HFFc6 (cell line): ENCODE measurements at regions not wholly inside any gene's neighbourhood (a gene's known extent, or its start where the extent isn't known, plus 50 kb on each side); places are given as distances from the start of the nearest gene placed in this dataset.

Experiments used
- DNase-seq: peaks from one replicate; pipeline ENCODE4 v3.0.0-alpha.2; 2018
- H3K27ac Mint-ChIP-seq: 2 replicates; pipeline ENCODE4 v1.8.0; 2020; ENCODE audit warnings: mild to moderate bottlenecking, mixed read lengths
- H3K27me3 Mint-ChIP-seq: 2 replicates; pipeline ENCODE4 v1.8.0; 2021; ENCODE audit warnings: mild to moderate bottlenecking, moderate library complexity, mixed read lengths; ENCODE audit not compliant: insufficient read depth
- H3K36me3 Mint-ChIP-seq: 2 replicates; pipeline ENCODE4 v1.8.0; 2021; ENCODE audit warnings: low read depth, mixed read lengths
- H3K4me1 Mint-ChIP-seq: 2 replicates; pipeline ENCODE4 v1.8.0; 2020; ENCODE audit warnings: low read depth, mixed read lengths
- H3K4me3 Mint-ChIP-seq: 2 replicates; pipeline ENCODE4 v1.8.0; 2020; ENCODE audit warnings: mild to moderate bottlenecking, moderate library complexity, mixed read lengths
- H3K9me3 Mint-ChIP-seq: 2 replicates; pipeline ENCODE4 v1.8.0; 2020; ENCODE audit warnings: mild to moderate bottlenecking, mixed read lengths
- TF ChIP-seq, protein P1 (sequence below): fragments of 200-600 bp; sonication (generic); IDR thresholded peaks from 2 replicates; pipeline ENCODE4 v1.5.0; 2021; ENCODE audit warnings: antibody characterized with exemption, mild to moderate bottlenecking

DNA sequence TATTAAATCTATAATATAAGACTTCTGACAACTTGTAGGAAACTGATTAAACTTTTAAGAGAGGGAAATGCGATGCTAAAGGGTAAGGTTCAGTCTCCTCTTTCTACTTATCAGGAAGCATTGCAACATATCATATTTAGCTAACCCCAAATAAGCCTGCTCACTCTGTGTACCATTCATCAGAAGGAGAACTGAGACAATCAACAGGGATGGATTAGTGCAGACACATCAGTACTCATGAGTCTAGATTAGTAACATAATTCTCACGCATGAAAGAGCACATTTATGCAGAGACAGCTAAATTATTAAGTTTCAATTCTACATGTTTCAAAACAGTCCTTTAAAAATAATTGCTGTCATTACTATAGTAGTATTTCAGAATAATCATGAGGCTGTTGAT is 354.2 kb upstream of the ZWINT start:
- no peaks in the 10 kb centered on the region for H3K4me1 Mint-ChIP-seq
- no peaks in the 10 kb centered on the region for H3K27me3 Mint-ChIP-seq
- TF ChIP-seq, protein P1, sequence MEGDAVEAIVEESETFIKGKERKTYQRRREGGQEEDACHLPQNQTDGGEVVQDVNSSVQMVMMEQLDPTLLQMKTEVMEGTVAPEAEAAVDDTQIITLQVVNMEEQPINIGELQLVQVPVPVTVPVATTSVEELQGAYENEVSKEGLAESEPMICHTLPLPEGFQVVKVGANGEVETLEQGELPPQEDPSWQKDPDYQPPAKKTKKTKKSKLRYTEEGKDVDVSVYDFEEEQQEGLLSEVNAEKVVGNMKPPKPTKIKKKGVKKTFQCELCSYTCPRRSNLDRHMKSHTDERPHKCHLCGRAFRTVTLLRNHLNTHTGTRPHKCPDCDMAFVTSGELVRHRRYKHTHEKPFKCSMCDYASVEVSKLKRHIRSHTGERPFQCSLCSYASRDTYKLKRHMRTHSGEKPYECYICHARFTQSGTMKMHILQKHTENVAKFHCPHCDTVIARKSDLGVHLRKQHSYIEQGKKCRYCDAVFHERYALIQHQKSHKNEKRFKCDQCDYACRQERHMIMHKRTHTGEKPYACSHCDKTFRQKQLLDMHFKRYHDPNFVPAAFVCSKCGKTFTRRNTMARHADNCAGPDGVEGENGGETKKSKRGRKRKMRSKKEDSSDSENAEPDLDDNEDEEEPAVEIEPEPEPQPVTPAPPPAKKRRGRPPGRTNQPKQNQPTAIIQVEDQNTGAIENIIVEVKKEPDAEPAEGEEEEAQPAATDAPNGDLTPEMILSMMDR = no peak
- H3K27ac Mint-ChIP-seq = no peak overlapping the region
- H3K36me3 Mint-ChIP-seq = no peaks in the 10 kb centered on the region
- no peak for DNase-seq
- peaks cover 13% of the 10 kb centered on the region for H3K9me3 Mint-ChIP-seq
- H3K4me3 Mint-ChIP-seq = no peak overlapping the region

DNA sequence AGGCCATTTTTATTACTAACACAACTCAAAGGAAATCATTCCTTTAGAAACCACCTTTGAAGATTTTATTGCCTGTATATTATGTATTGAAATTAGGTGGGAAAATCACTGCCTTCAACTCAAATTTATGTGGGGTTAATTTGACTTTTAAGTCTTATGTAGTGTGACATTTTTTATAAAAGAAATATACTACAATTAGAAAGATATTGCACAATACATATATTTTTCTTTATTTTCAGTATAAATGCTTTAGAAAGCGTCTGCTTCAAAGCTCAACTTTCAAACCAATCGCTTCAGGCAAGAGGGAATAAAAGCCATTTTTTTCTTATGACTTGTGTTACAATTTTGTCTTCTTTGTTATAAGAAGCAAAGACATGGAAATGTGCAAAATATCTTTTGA is 337.4 kb upstream of the ZWINT start:
- no peaks in the 10 kb centered on the region for H3K4me1 Mint-ChIP-seq
- TF ChIP-seq, protein P1 = no peak
- peaks cover 14% of the 10 kb centered on the region for H3K9me3 Mint-ChIP-seq
- no peak for DNase-seq
- H3K36me3 Mint-ChIP-seq = no peaks in the 10 kb centered on the region; the same call in 1 of the 2 replicates
- no peak overlapping the region for H3K27ac Mint-ChIP-seq
- H3K4me3 Mint-ChIP-seq = no peak overlapping the region
- no peaks in the 10 kb centered on the region for H3K27me3 Mint-ChIP-seq

DNA sequence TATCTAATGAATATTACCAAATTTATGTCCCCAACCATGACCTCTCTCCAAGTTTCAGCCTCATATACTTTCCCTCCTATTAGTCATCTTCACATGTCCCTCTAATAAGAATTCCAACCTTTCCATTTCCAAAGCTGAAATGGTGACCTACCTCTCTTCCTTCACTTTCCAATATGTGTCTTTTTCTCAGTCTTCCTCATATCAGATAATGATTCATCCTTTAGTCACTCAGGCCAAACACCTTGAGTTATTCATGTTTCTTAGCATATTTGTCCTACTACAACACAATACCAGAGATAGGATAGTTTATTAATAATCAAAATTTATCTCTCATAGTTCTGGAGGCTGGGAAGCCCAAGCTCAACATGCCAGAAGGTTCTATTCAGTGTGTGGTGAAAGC is 318.5 kb upstream of the ZWINT start:
- Mint-ChIP-seq H3K27ac (no peak overlapping the region), H3K27me3 (no peaks in the 10 kb centered on the region), H3K9me3 (peaks cover 38% of the 10 kb centered on the region), H3K4me3 (no peak overlapping the region), H3K4me1 (no peaks in the 10 kb centered on the region), H3K36me3 (no peaks in the 10 kb centered on the region)
- TF ChIP-seq, protein P1 = no peak
- DNase-seq = no peak

DNA sequence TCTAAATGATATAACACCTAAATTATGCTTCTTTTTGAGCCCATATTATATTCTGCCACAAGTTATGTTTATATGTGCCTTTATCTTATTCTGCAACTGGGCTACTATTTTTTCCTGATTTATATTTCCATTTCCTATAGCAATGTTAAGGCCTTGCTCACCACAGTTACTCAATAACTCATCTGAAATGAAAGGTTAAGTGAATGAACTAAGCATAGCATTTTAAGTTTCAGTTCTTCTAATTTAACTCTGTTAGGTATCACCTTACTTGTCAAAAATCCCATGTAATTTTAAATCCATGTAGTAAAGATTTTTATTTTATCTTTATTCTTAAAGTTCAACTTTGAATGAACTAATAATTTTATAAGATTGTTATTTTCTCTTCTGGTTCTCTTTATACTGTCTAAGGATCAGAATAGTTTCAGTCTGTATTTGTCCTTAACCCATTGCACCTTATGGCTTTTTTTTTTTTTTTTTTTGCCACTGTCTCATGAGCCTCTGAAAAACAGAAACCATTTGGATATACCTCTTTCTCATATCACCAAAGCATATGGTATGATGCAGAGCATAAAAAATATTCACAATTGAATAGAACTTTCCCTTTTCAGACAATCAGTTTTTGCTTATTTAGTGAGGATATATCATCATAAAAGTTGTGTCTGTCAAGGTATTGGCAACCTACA is 301.8 kb upstream of the ZWINT start:
- TF ChIP-seq, protein P1 = no peak
- Mint-ChIP-seq H3K9me3 (peaks cover 19% of the 10 kb centered on the region), H3K36me3 (no peaks in the 10 kb centered on the region), H3K27me3 (no peaks in the 10 kb centered on the region), H3K27ac (no peak overlapping the region), H3K4me3 (no peak overlapping the region), H3K4me1 (no peaks in the 10 kb centered on the region)
- no peak for DNase-seq

DNA sequence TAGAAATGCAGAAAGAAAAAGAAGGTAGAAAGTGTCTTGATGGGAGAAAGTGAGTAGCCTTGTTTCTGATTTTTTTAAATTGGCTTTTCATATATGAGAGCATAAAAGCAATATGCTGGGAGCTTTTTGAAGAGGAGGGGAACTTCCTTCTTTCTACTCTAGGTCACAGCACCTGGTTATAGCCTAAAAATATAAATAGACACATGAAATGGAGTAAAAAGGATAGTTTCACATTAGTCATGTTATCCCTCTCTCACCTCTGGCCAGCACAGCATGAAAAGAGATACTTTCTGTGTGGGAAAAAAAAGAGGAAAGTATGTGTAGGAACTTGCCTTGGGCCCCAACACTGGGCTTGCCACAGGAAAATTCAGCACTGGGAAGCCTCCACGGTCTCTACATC is 292.2 kb upstream of the ZWINT start:
- no peak overlapping the region for H3K4me3 Mint-ChIP-seq
- DNase-seq = no peak
- no peak overlapping the region for H3K27ac Mint-ChIP-seq
- no peaks in the 10 kb centered on the region for H3K4me1 Mint-ChIP-seq
- peaks cover 19% of the 10 kb centered on the region for H3K9me3 Mint-ChIP-seq
- TF ChIP-seq, protein P1 = no peak
- no peaks in the 10 kb centered on the region for H3K36me3 Mint-ChIP-seq
- H3K27me3 Mint-ChIP-seq = no peaks in the 10 kb centered on the region
